Thyroid gland (tissue), 4 donors: ENCODE measurements at regions not wholly inside any gene's neighbourhood (a gene's known extent, or its start where the extent isn't known, plus 50 kb on each side); places are given as distances from the start of the nearest gene placed in this dataset.

Source experiments
- CTCF ChIP-seq, 6 experiments: fragments of 200-600 bp in 3 of 6; fragments of 450-650 bp in 3 of 6; sonication (generic) in 3 of 6; IDR thresholded peaks; one replicate each; pipeline ENCODE4 v1.5.1; 2016 to 2019; ENCODE audit warnings: antibody characterized with exemption in 6 of 6, mild to moderate bottlenecking in 2 of 6, inconsistent platforms in 1 of 6, moderate library complexity in 1 of 6
- POLR2A ChIP-seq, 2 donors: fragments of 450-650 bp; IDR thresholded peaks; one replicate each; pipeline ENCODE4 v1.6.1; 2017; ENCODE audit warnings: antibody characterized with exemption in 2 of 2, mild to moderate bottlenecking in 2 of 2, moderate library complexity in 1 of 2

DNA sequence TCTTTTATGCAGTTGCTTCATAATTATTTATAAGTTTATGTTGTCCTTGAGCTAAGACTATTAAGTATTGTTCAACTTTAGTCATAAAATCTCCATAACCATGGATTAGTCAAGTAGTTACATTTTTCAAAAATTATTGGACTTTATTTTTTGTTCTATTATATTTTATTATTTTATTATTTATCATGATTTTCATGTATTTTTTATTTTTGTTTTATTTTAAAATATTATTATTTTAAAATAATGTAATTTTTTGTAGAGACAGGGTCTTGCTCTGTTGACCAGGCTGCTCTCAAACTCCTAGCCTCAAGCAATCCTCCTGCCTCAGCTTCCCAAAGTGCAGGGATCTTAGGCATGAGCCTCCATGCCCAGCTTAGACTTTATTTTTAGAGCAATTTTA, 102.3 kb downstream of the NOC3L start:
- TF ChIP-seq CTCF (IDR thresholded peaks at IDR 0.05) = no peak
- TF ChIP-seq POLR2A (IDR thresholded peaks at IDR 0.05) = no peak
